Hematopoietic multipotent progenitor cell treated with erythropoietin and hydrocortisone succinate and interleukin-3 and kit ligand, for 15 days (in vitro differentiated cells): ENCODE measurements at regions not wholly inside any gene's neighbourhood (a gene's known extent, or its start where the extent isn't known, plus 50 kb on each side); places are given as distances from the start of the nearest gene placed in this dataset.
"Not testable (repeated sequence)": the region's sequence is repeated elsewhere in the genome, so short reads cannot be mapped to it uniquely, and the experiment has no call there.

Experiments used
- DNase-seq: peaks from one replicate; pipeline ENCODE4 v3.0.0-alpha.2; 2015; ENCODE audit warnings: low spot score

GRCh38 chr9:38342532-38342931 is 50.0 kb upstream of the ALDH1B1 start:
- no peak for DNase-seq

- no peak for DNase-seq
Measured at GRCh38 chr9:38342096-38342495, 50.4 kb upstream of the ALDH1B1 start.

- DNase-seq, result no peak
Measured at GRCh38 chr9:38339496-38339895, 53.0 kb upstream of the ALDH1B1 start.

- no peak for DNase-seq
Measured at GRCh38 chr9:38339087-38339486, 53.4 kb upstream of the ALDH1B1 start.

GRCh38 chr9:38338342-38339018 is 54.0 kb upstream of the ALDH1B1 start:
- DNase-seq, result no peak

- no peak for DNase-seq
Measured at GRCh38 chr9:38337706-38338264, 54.7 kb upstream of the ALDH1B1 start.

GRCh38 chr9:38337181-38337580 is 55.3 kb upstream of the ALDH1B1 start:
- DNase-seq, result no peak

- no peak for DNase-seq
Measured at GRCh38 chr9:38336341-38336740, 56.2 kb upstream of the ALDH1B1 start.

GRCh38 chr9:38335686-38336085 is 56.8 kb upstream of the ALDH1B1 start:
- DNase-seq, result no peak

GRCh38 chr9:38334234-38334633 is 58.3 kb upstream of the ALDH1B1 start:
- DNase-seq, result no peak

- DNase-seq, result no peak
Measured at GRCh38 chr9:38333047-38333446, 59.5 kb upstream of the ALDH1B1 start.

GRCh38 chr9:38332625-38333024 is 59.9 kb upstream of the ALDH1B1 start:
- no peak for DNase-seq

GRCh38 chr9:38331141-38331540 is 61.4 kb upstream of the ALDH1B1 start:
- DNase-seq, result no peak

- no peak for DNase-seq
Measured at GRCh38 chr9:38329968-38330367, 62.5 kb upstream of the ALDH1B1 start.

GRCh38 chr9:38328765-38329164 is 63.7 kb upstream of the ALDH1B1 start:
- no peak for DNase-seq

GRCh38 chr9:38326122-38326521 is 66.4 kb upstream of the ALDH1B1 start:
- DNase-seq, result no peak

- DNase-seq, result not testable (repeated sequence)
Measured at GRCh38 chr9:38324213-38324612, 68.3 kb upstream of the ALDH1B1 start.

- DNase-seq, result no peak
Measured at GRCh38 chr9:38322937-38323336, 69.6 kb upstream of the ALDH1B1 start.

GRCh38 chr9:38319496-38320173 is 72.9 kb upstream of the ALDH1B1 start:
- DNase-seq, result no peak

- DNase-seq, result no peak
Measured at GRCh38 chr9:38318759-38319495, 73.6 kb upstream of the ALDH1B1 start.

GRCh38 chr9:38316166-38316780 is 76.2 kb upstream of the ALDH1B1 start:
- DNase-seq, result no peak

- no peak for DNase-seq
Measured at GRCh38 chr9:38315085-38315595, 77.4 kb upstream of the ALDH1B1 start.
